ENCODE measurements at regions not wholly inside any gene's neighbourhood (a gene's known extent, or its start where the extent isn't known, plus 50 kb on each side); places are given as distances from the start of the nearest gene placed in this dataset.

DNA sequence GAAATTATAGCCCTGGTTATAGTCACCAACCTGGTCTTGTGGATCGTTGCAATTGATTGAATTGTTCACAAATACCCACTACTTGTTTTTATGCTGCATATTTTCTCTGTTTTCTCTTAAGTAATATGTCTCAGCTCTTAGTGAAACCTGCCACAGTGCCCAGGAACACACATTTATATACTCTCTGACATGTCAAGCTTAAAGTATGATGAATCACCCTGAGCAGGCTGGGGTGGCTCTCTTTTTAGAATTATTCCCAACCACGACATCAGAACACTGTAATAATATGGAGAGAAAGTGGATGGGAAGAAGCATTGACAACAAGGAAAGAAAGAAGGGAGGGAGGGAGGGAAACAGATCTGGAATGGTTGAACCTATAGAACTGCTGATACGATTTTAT lies 72.8 kb upstream of the ZNF608 start:
- TF ChIP-seq, protein P1, sequence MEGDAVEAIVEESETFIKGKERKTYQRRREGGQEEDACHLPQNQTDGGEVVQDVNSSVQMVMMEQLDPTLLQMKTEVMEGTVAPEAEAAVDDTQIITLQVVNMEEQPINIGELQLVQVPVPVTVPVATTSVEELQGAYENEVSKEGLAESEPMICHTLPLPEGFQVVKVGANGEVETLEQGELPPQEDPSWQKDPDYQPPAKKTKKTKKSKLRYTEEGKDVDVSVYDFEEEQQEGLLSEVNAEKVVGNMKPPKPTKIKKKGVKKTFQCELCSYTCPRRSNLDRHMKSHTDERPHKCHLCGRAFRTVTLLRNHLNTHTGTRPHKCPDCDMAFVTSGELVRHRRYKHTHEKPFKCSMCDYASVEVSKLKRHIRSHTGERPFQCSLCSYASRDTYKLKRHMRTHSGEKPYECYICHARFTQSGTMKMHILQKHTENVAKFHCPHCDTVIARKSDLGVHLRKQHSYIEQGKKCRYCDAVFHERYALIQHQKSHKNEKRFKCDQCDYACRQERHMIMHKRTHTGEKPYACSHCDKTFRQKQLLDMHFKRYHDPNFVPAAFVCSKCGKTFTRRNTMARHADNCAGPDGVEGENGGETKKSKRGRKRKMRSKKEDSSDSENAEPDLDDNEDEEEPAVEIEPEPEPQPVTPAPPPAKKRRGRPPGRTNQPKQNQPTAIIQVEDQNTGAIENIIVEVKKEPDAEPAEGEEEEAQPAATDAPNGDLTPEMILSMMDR (conservative IDR thresholded peaks at IDR 0.05; ENCODE audit: low read depth, low read length) = no peak
- no peak for TF ChIP-seq EZH2 (IDR thresholded peaks at IDR 0.05; ENCODE audit: low read length, unreplicated experiment)
